ENCODE measurements at regions not wholly inside any gene's neighbourhood (a gene's known extent, or its start where the extent isn't known, plus 50 kb on each side); places are given as distances from the start of the nearest gene placed in this dataset.

- TF ChIP-seq CTCF (conservative IDR thresholded peaks at IDR 0.05) = no peak
- TF ChIP-seq ZFX (IDR thresholded peaks at IDR 0.05) = no peak
Measured at GRCh38 chr2:216287251-216287650, 85.0 kb downstream of the MARCHF4 start.
